Astrocyte (in vitro differentiated cells and primary cell): ENCODE measurements at regions not wholly inside any gene's neighbourhood (a gene's known extent, or its start where the extent isn't known, plus 50 kb on each side); places are given as distances from the start of the nearest gene placed in this dataset.

Experiments
- DNase-seq: peaks from one replicate; pipeline ENCODE4 v3.0.0-alpha.2; 2010; ENCODE audit warnings: low read depth
- FAIRE-seq: peaks from 2 replicates; lab custom pipeline; 2011; peaks lifted over from hg19 to GRCh38; lab: Jason Lieb, UNC
- H2AFZ ChIP-seq: 2 replicates; pipeline ENCODE4 v1.6.0; 2012; ENCODE audit warnings: low read depth, low read length, inconsistent platforms
- H3K27ac ChIP-seq: 2 replicates; pipeline ENCODE4 v1.5.1; 2011; ENCODE audit warnings: low read depth, low read length, inconsistent platforms
- H3K27me3 ChIP-seq: 2 replicates; pipeline ENCODE4 v1.6.0; 2011; ENCODE audit warnings: low read length, inconsistent platforms; ENCODE audit not compliant: insufficient read depth
- H3K36me3 ChIP-seq: 2 replicates; pipeline ENCODE4 v1.5.1; 2011; ENCODE audit warnings: low read length, inconsistent platforms; ENCODE audit not compliant: insufficient read depth
- H3K4me1 ChIP-seq: 2 replicates; pipeline ENCODE4 v1.5.1; 2011; ENCODE audit warnings: low read length, inconsistent platforms; ENCODE audit not compliant: insufficient read depth
- H3K4me2 ChIP-seq: 2 replicates; pipeline ENCODE4 v1.6.0; 2012; ENCODE audit warnings: low read length, inconsistent platforms
- H3K4me3 ChIP-seq: 2 replicates; pipeline ENCODE4 v1.5.1; 2011; ENCODE audit warnings: low read depth, mild to moderate bottlenecking, low read length, inconsistent platforms; ENCODE audit not compliant: insufficient read depth
- H3K79me2 ChIP-seq: 2 replicates; pipeline ENCODE4 v1.6.0; 2012; ENCODE audit warnings: mild to moderate bottlenecking, low read length, inconsistent platforms; ENCODE audit not compliant: insufficient read depth
- H3K9ac ChIP-seq: 2 replicates; pipeline ENCODE4 v1.6.0; 2012; ENCODE audit warnings: mild to moderate bottlenecking, low read length, inconsistent platforms
- H3K9me3 ChIP-seq: 2 replicates; pipeline ENCODE4 v1.5.1; 2012; ENCODE audit warnings: low read depth, mild to moderate bottlenecking, low read length, inconsistent platforms; ENCODE audit not compliant: insufficient read depth
- H4K20me1 ChIP-seq: 2 replicates; pipeline ENCODE4 v1.6.0; 2012; ENCODE audit warnings: low read length, inconsistent platforms; ENCODE audit not compliant: insufficient read depth
- H3K27ac Mint-ChIP-seq: one replicate; pipeline ENCODE4 v1.8.0; 2021; ENCODE audit warnings: mild to moderate bottlenecking, mixed read lengths; ENCODE audit not compliant: unreplicated experiment
- H3K27me3 Mint-ChIP-seq: one replicate; pipeline ENCODE4 v1.8.0; 2021; ENCODE audit warnings: low read depth, mixed read lengths; ENCODE audit not compliant: unreplicated experiment
- H3K36me3 Mint-ChIP-seq: one replicate; pipeline ENCODE4 v1.8.0; 2021; ENCODE audit warnings: low read depth, mixed read lengths; ENCODE audit not compliant: unreplicated experiment
- H3K4me1 Mint-ChIP-seq: one replicate; pipeline ENCODE4 v1.8.0; 2021; ENCODE audit warnings: low read depth, mixed read lengths; ENCODE audit not compliant: unreplicated experiment
- H3K4me3 Mint-ChIP-seq: one replicate; pipeline ENCODE4 v1.8.0; 2021; ENCODE audit warnings: mild to moderate bottlenecking, moderate library complexity, mixed read lengths; ENCODE audit not compliant: unreplicated experiment
- H3K9me3 Mint-ChIP-seq: one replicate; pipeline ENCODE4 v1.8.0; 2021; ENCODE audit warnings: mild to moderate bottlenecking, mixed read lengths; ENCODE audit not compliant: unreplicated experiment
- CTCF ChIP-seq: IDR thresholded peaks from 2 replicates; pipeline ENCODE4 v1.5.1; 2011; ENCODE audit warnings: low read depth, mild to moderate bottlenecking, inconsistent platforms, low read length, moderate library complexity; ENCODE audit not compliant: insufficient read depth
- EZH2 ChIP-seq: IDR thresholded peaks from 2 replicates; pipeline ENCODE4 v1.6.1; 2012; ENCODE audit warnings: mild to moderate bottlenecking, low read length, inconsistent platforms; ENCODE audit not compliant: insufficient read depth

GRCh38 chr18:49652881-49653724 lies 91.2 kb downstream of the LIPG start:
- no peaks in the 10 kb centered on the region for H3K9me3 Mint-ChIP-seq
- H3K4me3 ChIP-seq, result no peak overlapping the region
- peaks cover 13% of the 10 kb centered on the region for H3K4me1 Mint-ChIP-seq
- no peak for DNase-seq
- no peak overlapping the region for H3K9ac ChIP-seq
- H3K36me3 Mint-ChIP-seq, result no peaks in the 10 kb centered on the region
- H3K4me3 Mint-ChIP-seq, result no peak overlapping the region
- no peaks in the 10 kb centered on the region for H3K36me3 ChIP-seq
- no peak overlapping the region for H2AFZ ChIP-seq
- FAIRE-seq, result peak; percentile 50
- peak overlapping the region; percentile 55 for H3K4me2 ChIP-seq
- peaks cover 5% of the 10 kb centered on the region for H3K27me3 ChIP-seq
- H4K20me1 ChIP-seq, result no peaks in the 10 kb centered on the region
- peaks cover 7% of the 10 kb centered on the region for H3K27me3 Mint-ChIP-seq
- H3K4me1 ChIP-seq, result peaks cover 8% of the 10 kb centered on the region
- no peaks in the 10 kb centered on the region for H3K79me2 ChIP-seq
- no peak for TF ChIP-seq CTCF
- no peak for TF ChIP-seq EZH2
- H3K9me3 ChIP-seq, result no peaks in the 10 kb centered on the region
- no peak overlapping the region for H3K27ac Mint-ChIP-seq
- no peak overlapping the region for H3K27ac ChIP-seq

- FAIRE-seq, result no peak
- H3K4me1 Mint-ChIP-seq, result peaks cover 26% of the 10 kb centered on the region
- no peaks in the 10 kb centered on the region for H3K9me3 Mint-ChIP-seq
Observed at GRCh38 chr18:49651033-49651432, 89.2 kb downstream of the LIPG start.

More at GRCh38 chr18:49651033-49651432, 89.2 kb downstream of the LIPG start:
- Histone ChIP-seq H3K9me3 (no peaks in the 10 kb centered on the region), H3K4me3 (no peak overlapping the region), H3K9ac (no peak overlapping the region), H4K20me1 (no peaks in the 10 kb centered on the region), H3K4me1 (peaks cover 21% of the 10 kb centered on the region), H2AFZ (no peak overlapping the region), H3K27ac (no peak overlapping the region), H3K27me3 (peaks cover 5% of the 10 kb centered on the region), H3K36me3 (no peaks in the 10 kb centered on the region), H3K4me2 (no peak overlapping the region), H3K79me2 (no peaks in the 10 kb centered on the region)
- Mint-ChIP-seq H3K36me3 (no peaks in the 10 kb centered on the region), H3K4me3 (no peak overlapping the region), H3K27ac (no peak overlapping the region), H3K27me3 (peaks cover 7% of the 10 kb centered on the region)
- DNase-seq, result no peak
- TF ChIP-seq CTCF, result no peak
- TF ChIP-seq EZH2, result no peak
